ENCODE measurements at regions not wholly inside any gene's neighbourhood (a gene's known extent, or its start where the extent isn't known, plus 50 kb on each side); places are given as distances from the start of the nearest gene placed in this dataset.
"Not testable (repeated sequence)": the region's sequence is repeated elsewhere in the genome, so short reads cannot be mapped to it uniquely, and the experiment has no call there.

DNA sequence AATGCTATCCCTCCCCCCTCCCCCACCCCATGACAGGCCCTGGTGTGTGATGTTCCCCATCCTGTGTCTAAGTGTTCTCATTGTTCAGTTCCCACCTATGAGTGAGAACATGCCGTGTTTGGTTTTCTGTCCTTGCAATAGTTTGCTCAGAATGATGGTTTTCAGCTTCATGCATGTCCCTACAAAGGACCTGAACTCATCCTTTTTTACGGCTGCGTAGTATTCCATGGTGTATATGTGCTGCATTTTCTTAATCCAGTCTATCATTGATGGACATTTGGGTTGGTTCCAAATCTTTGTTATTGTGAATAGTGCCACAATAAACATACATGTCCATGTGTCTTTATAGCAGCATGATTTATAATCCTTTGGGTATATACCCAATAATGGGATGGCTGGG, 215.0 kb downstream of the DLEU7 start:
- not testable (repeated sequence) for TF ChIP-seq EZH2 (IDR thresholded peaks at IDR 0.05; ENCODE audit: insufficient read depth, poor library complexity, severe bottlenecking); EZH2phosphoT487 (IDR thresholded peaks at IDR 0.05; ENCODE audit: insufficient read depth, low read depth)

All from GM23248 (cell line).